Prostate gland (tissue), 2 donors: ENCODE measurements at regions not wholly inside any gene's neighbourhood (a gene's known extent, or its start where the extent isn't known, plus 50 kb on each side); places are given as distances from the start of the nearest gene placed in this dataset.

Experiments
- CTCF ChIP-seq, 4 experiments: fragments of 200-600 bp in 2 of 4; fragments of 450-650 bp in 2 of 4; sonication (generic) in 2 of 4; IDR thresholded peaks; 1 replicate in 3 of 4; 2 replicates in 1 of 4; pipeline ENCODE4 v1.5.1; 2016 to 2019; ENCODE audit warnings: antibody characterized with exemption in 4 of 4, mild to moderate bottlenecking in 2 of 4, moderate library complexity in 2 of 4
- POLR2AphosphoS5 ChIP-seq: sonication (generic); formaldehyde crosslinking; IDR thresholded peaks from one replicate; pipeline ENCODE4 v1.6.1; 2017; ENCODE audit warnings: antibody characterized with exemption

GRCh38 chr10:111297351-111297848 is 220.6 kb downstream of the ADRA2A start:
- TF ChIP-seq CTCF (IDR thresholded peaks at IDR 0.05) = no peak
- no peak for TF ChIP-seq POLR2AphosphoS5
